Smooth muscle cell (in vitro differentiated cells): ENCODE measurements at regions not wholly inside any gene's neighbourhood (a gene's known extent, or its start where the extent isn't known, plus 50 kb on each side); places are given as distances from the start of the nearest gene placed in this dataset.

Experiments
- DNase-seq: peaks from one replicate; lab custom pipeline; 2025; ENCODE audit not compliant: unreplicated experiment; lab: John Stamatoyannopoulos, UW
- H2AFZ ChIP-seq: fragments of 200-600 bp; sonication (generic); 2 replicates; pipeline ENCODE4 v1.6.0; 2016; ENCODE audit warnings: antibody characterized with exemption, low read depth, mild to moderate bottlenecking
- H3F3A ChIP-seq: fragments of 200-600 bp; sonication (generic); 2 replicates; pipeline ENCODE4 v1.6.0; 2017; ENCODE audit warnings: antibody characterized with exemption, low read depth
- H3K27ac ChIP-seq: fragments of 200-600 bp; sonication (generic); 2 replicates; pipeline ENCODE4 v1.5.1; 2016; ENCODE audit warnings: low read depth, mild to moderate bottlenecking
- H3K27me3 ChIP-seq: fragments of 200-600 bp; sonication (generic); 2 replicates; pipeline ENCODE4 v1.6.1; 2016; ENCODE audit warnings: low read depth, mild to moderate bottlenecking
- H3K36me3 ChIP-seq: fragments of 200-600 bp; sonication (generic); 2 replicates; pipeline ENCODE4 v1.5.1; 2016; ENCODE audit warnings: low read depth
- H3K4me1 ChIP-seq: fragments of 200-600 bp; sonication (generic); 2 replicates; pipeline ENCODE4 v1.5.1; 2016; ENCODE audit warnings: low read depth
- H3K4me2 ChIP-seq: fragments of 200-600 bp; sonication (generic); 2 replicates; pipeline ENCODE4 v1.6.0; 2016; ENCODE audit warnings: mild to moderate bottlenecking
- H3K4me3 ChIP-seq: fragments of 200-600 bp; sonication (generic); 2 replicates; pipeline ENCODE4 v1.5.1; 2016; ENCODE audit warnings: mild to moderate bottlenecking
- H3K79me2 ChIP-seq: fragments of 200-600 bp; sonication (generic); 2 replicates; pipeline ENCODE4 v1.6.0; 2016; ENCODE audit warnings: low read depth, mild to moderate bottlenecking
- H3K9ac ChIP-seq: fragments of 200-600 bp; sonication (generic); 2 replicates; pipeline ENCODE4 v1.6.0; 2016; ENCODE audit warnings: low read depth
- H3K9me3 ChIP-seq: fragments of 200-600 bp; sonication (generic); replicated peaks from 2 replicates; pipeline ENCODE4 v1.5.1; 2016; ENCODE audit warnings: low read depth
- H4K20me1 ChIP-seq: fragments of 200-600 bp; sonication (generic); 2 replicates; pipeline ENCODE4 v1.6.0; 2016; ENCODE audit warnings: low read depth
- CTCF ChIP-seq: fragments of 200-600 bp; sonication (generic); IDR thresholded peaks from 2 replicates; pipeline ENCODE4 v1.5.1; 2017; ENCODE audit warnings: borderline replicate concordance, mild to moderate bottlenecking, antibody characterized with exemption; ENCODE audit not compliant: insufficient read depth, poor library complexity, severe bottlenecking
- WGBS: methylation state at CpG from one replicate; pipeline ENCODE4 v1.1.7; 2016; ENCODE audit warnings: low lambda C conversion rate; 5-methylcytosine and 5-hydroxymethylcytosine counted together

- TF ChIP-seq CTCF = no peak
- Histone ChIP-seq H3K4me3 (no peak overlapping the region), H3F3A (no peaks in the 10 kb centered on the region), H3K4me1 (no peaks in the 10 kb centered on the region), H2AFZ (no peak overlapping the region), H3K79me2 (no peaks in the 10 kb centered on the region), H3K27ac (no peak overlapping the region), H3K27me3 (no peaks in the 10 kb centered on the region), H4K20me1 (no peaks in the 10 kb centered on the region), H3K9me3 (no peaks in the 10 kb centered on the region), H3K36me3 (no peaks in the 10 kb centered on the region), H3K4me2 (no peak overlapping the region), H3K9ac (no peak overlapping the region)
- WGBS = 95% methylated on average over 4 of the region's 4 CpGs
- DNase-seq = no peak
Observed at GRCh38 chr3:162842549-162843216, 1346.1 kb downstream of the OTOL1 start.

- no peak overlapping the region for H3K4me3 ChIP-seq
- no peak overlapping the region for H3K9ac ChIP-seq
- H2AFZ ChIP-seq = no peak overlapping the region
- TF ChIP-seq CTCF = no peak
- no peaks in the 10 kb centered on the region for H3K36me3 ChIP-seq
- H3F3A ChIP-seq = no peaks in the 10 kb centered on the region
- H3K9me3 ChIP-seq = no peaks in the 10 kb centered on the region
- no peak overlapping the region for H3K4me2 ChIP-seq
- H3K27me3 ChIP-seq = no peaks in the 10 kb centered on the region
- H3K27ac ChIP-seq = no peak overlapping the region
- H4K20me1 ChIP-seq = no peaks in the 10 kb centered on the region
- DNase-seq = no peak
- no peaks in the 10 kb centered on the region for H3K4me1 ChIP-seq
- H3K79me2 ChIP-seq = no peaks in the 10 kb centered on the region
- WGBS = 81% methylated on average over 6 of the region's 6 CpGs
Observed at GRCh38 chr3:162845918-162846317, 1349.3 kb downstream of the OTOL1 start.

- no peak overlapping the region for H3K9ac ChIP-seq
- no peaks in the 10 kb centered on the region for H3K36me3 ChIP-seq
- TF ChIP-seq CTCF = no peak
- no peak overlapping the region for H3K4me3 ChIP-seq
- H3K4me1 ChIP-seq = no peaks in the 10 kb centered on the region
- H3K27ac ChIP-seq = no peak overlapping the region
- no peaks in the 10 kb centered on the region for H3K79me2 ChIP-seq
- no peak overlapping the region for H3K4me2 ChIP-seq
- H3K27me3 ChIP-seq = no peaks in the 10 kb centered on the region
- H3F3A ChIP-seq = no peaks in the 10 kb centered on the region
- H3K9me3 ChIP-seq = no peaks in the 10 kb centered on the region
- no peaks in the 10 kb centered on the region for H4K20me1 ChIP-seq
- H2AFZ ChIP-seq = no peak overlapping the region
- no peak for DNase-seq
Observed at GRCh38 chr3:162847511-162847910, 1350.9 kb downstream of the OTOL1 start.

- no peaks in the 10 kb centered on the region for H3K36me3 ChIP-seq
- no peaks in the 10 kb centered on the region for H3K9me3 ChIP-seq
- no peak overlapping the region for H2AFZ ChIP-seq
- H3K4me3 ChIP-seq = no peak overlapping the region
- no peaks in the 10 kb centered on the region for H3K4me1 ChIP-seq
- TF ChIP-seq CTCF = no peak
- H3K4me2 ChIP-seq = no peak overlapping the region
- no peaks in the 10 kb centered on the region for H3K27me3 ChIP-seq
- no peak overlapping the region for H3K9ac ChIP-seq
- no peaks in the 10 kb centered on the region for H3K79me2 ChIP-seq
- 100% methylated on average over 1 of the region's 1 CpG for WGBS
- H3K27ac ChIP-seq = no peak overlapping the region
- H3F3A ChIP-seq = no peaks in the 10 kb centered on the region
- DNase-seq = no peak
- no peaks in the 10 kb centered on the region for H4K20me1 ChIP-seq
Observed at GRCh38 chr3:162863579-162863978, 1367.0 kb downstream of the OTOL1 start.
